Dedifferentiated amniotic fluid mesenchymal stem cell (primary cell): ENCODE measurements at regions not wholly inside any gene's neighbourhood (a gene's known extent, or its start where the extent isn't known, plus 50 kb on each side); places are given as distances from the start of the nearest gene placed in this dataset.
A peak's percentile ranks its signal among the peaks of the same experiment; 100 is the strongest.

ENCODE experiments used
- DNase-seq: peaks from one replicate; pipeline ENCODE4 v3.0.0-alpha.2; 2016; ENCODE audit errors: extremely low spot score

GRCh38 chr12:25714198-25714984, 161.3 kb upstream of the LMNTD1 start:
- DNase-seq = no peak

GRCh38 chr12:25715102-25715501, 162.0 kb upstream of the LMNTD1 start:
- DNase-seq = no peak

- DNase-seq = no peak
Observed at GRCh38 chr12:25716842-25717241, 163.8 kb upstream of the LMNTD1 start.

GRCh38 chr12:25717552-25717951, 164.5 kb upstream of the LMNTD1 start:
- no peak for DNase-seq

GRCh38 chr12:25718081-25718731, 165.1 kb upstream of the LMNTD1 start:
- DNase-seq = no peak

- DNase-seq = no peak
Observed at GRCh38 chr12:25719505-25719904, 166.4 kb upstream of the LMNTD1 start.

GRCh38 chr12:25723336-25723735, 170.3 kb upstream of the LMNTD1 start:
- DNase-seq = no peak

GRCh38 chr12:25723921-25724491, 170.9 kb upstream of the LMNTD1 start:
- no peak for DNase-seq

GRCh38 chr12:25725470-25725869, 172.4 kb upstream of the LMNTD1 start:
- DNase-seq = no peak

GRCh38 chr12:25725931-25726330, 172.8 kb upstream of the LMNTD1 start:
- peak; percentile 73 for DNase-seq

GRCh38 chr12:25728056-25728595, 175.0 kb upstream of the LMNTD1 start:
- DNase-seq = no peak

- DNase-seq = no peak
Observed at GRCh38 chr12:25730489-25731349, 177.6 kb upstream of the LMNTD1 start.

- no peak for DNase-seq
Observed at GRCh38 chr12:25733541-25733940, 180.5 kb upstream of the LMNTD1 start.

- no peak for DNase-seq
Observed at GRCh38 chr12:25734529-25735180, 181.6 kb upstream of the LMNTD1 start.

- DNase-seq = no peak
Observed at GRCh38 chr12:25740617-25741016, 187.5 kb upstream of the LMNTD1 start.

- no peak for DNase-seq
Observed at GRCh38 chr12:25741917-25742316, 188.8 kb upstream of the LMNTD1 start.

- no peak for DNase-seq
Observed at GRCh38 chr12:25743679-25744215, 190.7 kb upstream of the LMNTD1 start.

GRCh38 chr12:25744313-25744712, 191.2 kb upstream of the LMNTD1 start:
- DNase-seq = no peak

- no peak for DNase-seq
Observed at GRCh38 chr12:25745281-25745680, 192.2 kb upstream of the LMNTD1 start.

GRCh38 chr12:25746131-25746530, 193.0 kb upstream of the LMNTD1 start:
- no peak for DNase-seq

GRCh38 chr12:25752710-25753309, 199.7 kb upstream of the LMNTD1 start:
- no peak for DNase-seq
